GM19099 (cell line): ENCODE measurements at regions not wholly inside any gene's neighbourhood (a gene's known extent, or its start where the extent isn't known, plus 50 kb on each side); places are given as distances from the start of the nearest gene placed in this dataset.

Experiments used
- POLR2A ChIP-seq: IDR thresholded peaks from 3 replicates; pipeline ENCODE4 v1.6.1; 2011; ENCODE audit warnings: low read depth; ENCODE audit not compliant: insufficient read length; ENCODE audit errors: extremely low read depth

- no peak for TF ChIP-seq POLR2A
These were observed 121.5 kb downstream of the CD83 start for GRCh38 chr6:14239097-14239496.

GRCh38 chr6:14240411-14241166 lies 123.0 kb downstream of the CD83 start:
- TF ChIP-seq POLR2A, result no peak

DNA sequence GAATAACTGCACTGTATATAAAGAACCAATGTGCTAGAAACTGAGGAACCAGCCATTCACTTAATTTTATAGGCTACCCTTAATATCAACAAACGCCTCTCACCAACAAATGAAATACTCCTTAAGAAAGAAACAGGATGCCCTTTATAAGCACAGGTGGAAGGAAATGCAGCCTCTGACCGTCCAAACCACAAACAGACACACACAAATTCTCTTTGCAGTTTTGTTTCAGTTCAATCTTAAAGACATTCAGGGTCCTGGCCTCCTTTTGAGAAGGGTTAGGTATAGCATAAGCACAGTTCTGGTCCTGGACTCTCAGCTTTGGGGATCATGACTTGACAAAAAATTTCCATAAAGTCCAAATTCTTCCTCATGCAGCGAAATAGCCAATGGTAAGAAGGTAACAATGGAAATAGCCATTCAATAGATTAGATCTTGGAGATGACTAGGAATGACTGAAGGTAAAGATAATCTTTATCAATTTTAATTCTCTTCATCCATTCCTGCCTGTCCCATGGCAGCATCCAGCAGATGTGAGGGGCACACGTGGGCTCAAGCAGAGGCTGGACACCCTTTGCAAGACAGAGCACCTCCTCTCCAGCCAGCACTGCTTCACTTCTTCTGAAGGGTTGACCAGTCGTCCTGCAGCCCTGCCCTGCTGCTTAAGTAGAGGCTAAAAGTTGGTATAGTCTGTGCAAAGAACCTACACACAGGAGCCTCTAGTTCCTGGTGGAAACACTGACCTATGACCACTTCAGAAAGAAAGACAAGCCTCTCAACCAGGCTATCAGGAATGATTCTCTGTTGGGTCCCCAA lies 123.9 kb downstream of the CD83 start:
- TF ChIP-seq POLR2A, result no peak

- no peak for TF ChIP-seq POLR2A
These were observed 126.0 kb downstream of the CD83 start for GRCh38 chr6:14243597-14243996.

GRCh38 chr6:14246876-14247275 lies 129.3 kb downstream of the CD83 start:
- TF ChIP-seq POLR2A, result no peak

DNA sequence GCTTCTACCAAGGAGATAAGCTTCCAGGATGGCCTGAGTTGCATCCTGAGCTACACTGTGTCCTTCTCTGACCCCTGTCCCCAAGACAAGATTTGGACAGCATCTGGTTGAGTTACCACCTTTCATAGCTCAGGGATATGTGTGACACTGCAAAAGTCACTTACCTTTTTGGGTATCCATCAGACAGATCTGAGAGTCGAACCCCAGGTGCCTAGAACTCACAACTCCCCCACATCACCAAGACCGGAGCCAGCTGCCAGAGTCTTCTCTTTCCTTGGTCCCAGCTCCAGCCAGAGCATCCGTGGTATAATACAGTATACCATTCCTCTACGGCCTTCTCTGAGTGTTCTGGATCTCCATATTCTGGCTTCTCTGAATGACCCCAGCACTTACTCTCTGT lies 133.0 kb downstream of the CD83 start:
- no peak for TF ChIP-seq POLR2A

- TF ChIP-seq POLR2A, result no peak
These were observed 134.8 kb downstream of the CD83 start for GRCh38 chr6:14252271-14252850.

DNA sequence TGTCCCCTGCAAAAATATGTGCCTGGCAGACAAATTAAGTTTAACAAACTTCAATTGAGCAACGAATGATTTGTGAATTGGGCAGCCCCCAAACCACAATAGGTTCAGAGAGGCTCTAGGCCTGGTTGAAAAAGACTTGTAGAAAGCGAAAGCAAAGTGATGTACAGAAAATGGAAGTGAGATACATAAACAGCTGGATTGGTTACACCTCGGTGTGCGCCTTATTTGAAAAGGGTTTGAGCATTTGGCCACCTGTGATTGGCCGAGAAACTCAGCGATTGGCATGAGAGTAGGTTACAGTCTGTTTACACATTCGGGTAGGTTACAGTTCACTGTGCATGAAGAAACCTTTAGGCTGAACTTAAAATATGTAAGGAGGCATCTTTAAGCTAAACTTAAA lies 136.9 kb downstream of the CD83 start:
- TF ChIP-seq POLR2A, result no peak

- no peak for TF ChIP-seq POLR2A
These were observed 138.3 kb downstream of the CD83 start for GRCh38 chr6:14255916-14256315.

DNA sequence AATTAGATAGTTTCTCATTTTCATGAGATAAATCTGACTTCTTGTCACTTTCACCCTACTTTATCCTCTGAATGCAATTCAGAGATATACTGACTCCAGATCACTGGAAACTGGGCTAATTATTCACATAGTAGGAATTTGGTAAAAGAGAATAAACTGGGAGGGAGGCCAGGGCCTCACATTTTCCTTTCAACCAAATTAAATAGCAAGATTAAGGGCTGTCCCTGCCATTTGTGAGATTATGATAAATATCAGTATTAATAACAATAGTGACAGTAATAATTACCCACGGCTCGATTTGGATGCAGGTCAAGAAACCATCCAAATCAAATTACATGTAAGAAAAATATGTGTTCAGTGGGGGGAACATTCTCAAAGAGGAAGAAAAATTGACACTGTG lies 140.5 kb downstream of the CD83 start:
- TF ChIP-seq POLR2A, result no peak

DNA sequence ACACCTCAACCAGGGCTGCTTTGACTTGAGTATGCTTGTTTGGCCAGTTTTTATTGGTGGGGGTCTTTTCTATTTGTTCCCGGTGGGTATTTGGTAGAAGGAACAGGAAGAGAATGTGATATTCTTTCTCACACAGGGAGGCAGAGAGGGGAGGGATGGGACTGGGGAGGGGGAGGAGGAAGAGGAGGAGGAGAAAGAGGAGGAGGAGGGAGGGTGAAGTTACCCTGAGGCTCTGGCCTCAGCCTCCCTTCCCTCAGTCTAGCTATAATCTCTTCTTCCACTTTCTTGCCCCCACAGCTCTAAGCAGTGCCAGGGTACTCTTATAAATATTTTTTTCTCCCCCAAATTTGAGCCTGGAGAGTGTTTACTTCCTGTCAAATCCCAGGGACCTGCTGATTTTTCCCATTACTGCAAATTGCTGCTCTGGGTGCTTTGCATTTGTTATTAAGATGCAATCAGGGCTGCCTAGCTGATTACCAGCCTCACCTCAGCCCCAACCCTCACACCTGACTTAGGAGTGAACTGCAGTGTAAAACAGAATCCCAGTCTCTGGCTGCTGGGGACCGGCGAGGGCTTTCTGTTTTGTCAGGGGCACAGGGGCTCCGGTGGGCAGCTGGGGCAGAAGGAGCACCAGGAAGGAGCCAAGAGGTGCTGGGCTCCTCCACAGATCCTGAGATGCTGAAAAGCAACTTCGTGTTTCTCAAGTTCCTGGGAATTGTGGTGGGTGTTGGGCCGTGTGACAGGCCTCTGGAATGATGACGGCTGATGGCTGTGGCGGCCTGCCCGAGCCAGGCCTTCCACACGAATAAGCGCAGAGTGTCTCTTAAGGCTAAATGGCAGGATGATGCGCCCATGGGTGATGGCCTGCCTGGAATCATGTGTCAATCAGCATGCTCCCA lies 141.4 kb downstream of the CD83 start:
- TF ChIP-seq POLR2A, result no peak

- TF ChIP-seq POLR2A, result no peak
These were observed 142.1 kb downstream of the CD83 start for GRCh38 chr6:14259594-14260152.

DNA sequence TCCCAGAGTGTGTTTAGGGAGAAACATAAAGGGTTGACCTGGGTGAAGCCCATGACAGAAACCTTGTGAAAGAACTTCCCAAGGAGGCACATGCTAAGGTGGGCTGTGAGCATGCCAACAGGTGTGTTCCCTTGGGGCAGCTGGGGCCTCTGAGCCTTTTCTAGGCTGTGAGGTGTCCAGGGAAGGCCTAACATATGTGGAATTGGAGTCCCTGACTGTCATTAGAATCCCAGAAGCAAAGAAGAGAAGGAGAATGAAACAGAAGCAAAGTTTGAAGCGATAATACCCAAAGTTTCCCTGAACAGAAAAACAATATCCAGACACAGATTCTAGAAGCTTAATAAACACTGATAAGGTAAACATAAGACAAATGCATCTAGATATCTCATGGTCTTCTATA lies 143.3 kb downstream of the CD83 start:
- no peak for TF ChIP-seq POLR2A

GRCh38 chr6:14263881-14264424 lies 146.4 kb downstream of the CD83 start:
- TF ChIP-seq POLR2A, result no peak
